C4-2B (cell line): ENCODE measurements at regions not wholly inside any gene's neighbourhood (a gene's known extent, or its start where the extent isn't known, plus 50 kb on each side); places are given as distances from the start of the nearest gene placed in this dataset.

Source experiments
- H3K27ac ChIP-seq: fragments of 450-650 bp; 2 replicates; pipeline ENCODE4 v1.5.1; 2017
- CTCF ChIP-seq: fragments of 450-650 bp; conservative IDR thresholded peaks from 2 replicates; pipeline ENCODE4 v1.5.1; 2017; ENCODE audit warnings: mild to moderate bottlenecking
- ZFX ChIP-seq: fragments of 450-650 bp; IDR thresholded peaks from 2 replicates; pipeline ENCODE4 v1.6.1; 2017

DNA sequence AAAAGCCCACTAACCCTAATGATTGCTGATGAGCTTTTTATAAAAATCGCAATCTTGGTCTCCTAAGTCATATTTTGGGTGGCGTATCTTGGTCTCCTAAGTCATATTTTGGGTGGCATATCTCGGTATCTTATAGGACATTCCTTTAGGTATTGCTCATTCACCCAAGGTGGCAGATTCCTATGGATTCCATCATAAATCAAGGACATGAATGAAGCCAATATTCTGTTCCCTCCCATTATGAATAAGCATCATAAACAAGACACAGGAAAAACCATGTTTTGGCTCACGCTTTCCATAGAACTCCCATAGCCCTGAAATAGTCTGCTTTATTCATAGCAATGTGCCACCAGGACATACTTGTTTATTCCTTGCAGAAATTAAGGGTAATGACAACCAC, 95.0 kb upstream of the CD99 start:
- no peak overlapping the region for H3K27ac ChIP-seq
- TF ChIP-seq CTCF = no peak
- no peak for TF ChIP-seq ZFX

DNA sequence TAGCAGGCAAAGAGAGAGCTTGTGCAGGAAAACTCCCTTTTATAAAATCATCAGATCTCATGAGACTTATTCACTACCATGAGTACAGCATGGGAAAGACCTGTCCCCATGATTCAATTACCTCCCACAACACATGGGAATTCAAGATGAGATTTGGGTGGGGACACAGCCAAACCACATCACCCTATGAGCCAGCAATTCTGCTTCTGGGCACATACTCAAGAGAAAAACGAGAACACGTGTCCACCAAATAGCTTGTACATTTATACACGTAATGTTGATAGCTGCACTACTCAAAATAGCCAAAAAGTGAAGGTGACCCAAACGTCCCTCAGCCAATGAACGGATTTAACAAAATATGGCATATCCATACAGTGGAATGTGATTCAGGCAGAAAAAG, 94.5 kb upstream of the DHRSX start:
- no peak overlapping the region for H3K27ac ChIP-seq

DNA sequence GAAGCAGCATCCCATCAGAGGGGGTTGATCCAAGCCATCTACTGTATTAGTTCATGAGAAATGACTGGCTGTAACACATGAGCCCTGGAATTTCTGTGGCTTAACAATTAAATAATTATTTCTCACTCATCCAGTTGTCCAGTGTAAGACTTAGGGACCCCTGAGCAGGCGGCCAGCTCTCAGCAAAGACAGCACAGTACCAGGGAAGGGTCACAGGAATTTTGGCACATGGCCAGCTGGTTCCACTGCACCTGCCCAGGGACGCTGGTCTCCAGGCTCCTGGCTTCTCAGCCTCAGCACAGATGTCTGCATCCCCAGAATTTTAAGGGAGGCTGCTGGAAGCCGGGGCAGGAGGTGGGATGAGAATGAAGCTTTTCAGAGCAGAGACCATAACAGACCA, 93.7 kb upstream of the DHRSX start:
- no peak overlapping the region for H3K27ac ChIP-seq
- TF ChIP-seq CTCF (no peak), ZFX (no peak)

More for the DNA sequence above, 94.5 kb upstream of the DHRSX start:
- TF ChIP-seq CTCF (no peak), ZFX (no peak)

DNA sequence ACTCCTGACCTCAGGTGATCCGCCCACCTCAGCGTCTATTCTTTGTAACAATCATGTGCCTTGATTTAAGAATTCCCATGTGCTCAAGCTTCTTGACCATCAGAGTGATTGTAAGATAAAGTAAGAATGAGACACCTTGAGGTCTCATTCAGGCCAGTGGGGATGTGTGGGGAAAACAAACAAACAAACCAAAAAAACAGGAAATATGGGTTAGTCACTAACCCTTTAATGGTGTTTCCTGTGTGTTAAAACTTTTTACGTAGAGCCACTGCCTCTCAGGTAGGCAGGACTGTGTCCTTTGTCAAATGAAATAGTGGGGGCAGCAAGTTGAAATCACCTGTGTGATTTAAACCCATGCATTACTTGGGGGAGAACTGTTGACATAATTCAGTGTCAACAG, 91.5 kb upstream of the DHRSX start:
- TF ChIP-seq ZFX (no peak), CTCF (no peak)
- H3K27ac ChIP-seq = no peak overlapping the region

DNA sequence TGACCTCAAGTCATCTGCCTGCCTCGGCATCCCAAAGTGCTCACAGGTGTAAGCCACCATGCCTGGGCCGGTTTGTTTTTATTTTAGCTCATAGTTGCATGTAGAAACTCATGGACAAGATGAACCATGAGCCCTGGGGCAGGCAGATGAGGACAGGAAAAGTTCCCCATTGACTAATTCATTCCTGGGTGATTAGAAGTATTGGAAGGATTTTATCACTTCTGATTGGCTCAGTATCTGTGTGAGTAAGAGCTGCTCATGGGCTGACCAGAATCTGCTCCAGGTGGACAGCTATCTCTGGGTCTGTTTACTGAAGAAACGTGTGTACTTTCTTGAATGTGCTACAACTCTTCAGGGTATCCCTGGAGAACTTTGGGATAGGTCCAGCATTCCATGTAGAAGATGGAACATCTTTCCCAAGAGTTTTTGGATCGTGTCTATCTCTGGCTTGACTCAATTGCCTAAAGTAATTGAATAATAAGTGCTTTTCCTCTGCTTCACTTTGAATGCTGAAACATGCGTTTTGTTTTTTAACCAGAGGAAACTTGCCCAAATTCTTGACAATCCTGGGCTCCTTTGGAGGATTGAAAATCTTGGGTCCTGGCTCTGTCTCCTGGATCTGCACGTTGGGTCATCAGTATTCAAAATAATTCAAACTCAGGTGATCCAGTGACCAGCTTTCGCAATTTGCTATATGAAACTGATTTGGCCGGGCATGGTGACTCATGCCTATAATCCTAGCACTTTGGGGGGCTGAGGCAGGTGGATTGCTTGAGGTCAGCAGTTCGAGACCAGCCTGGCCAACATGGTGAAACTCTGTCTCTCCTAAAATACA, 88.6 kb upstream of the DHRSX start:
- H3K27ac ChIP-seq = no peak overlapping the region
- TF ChIP-seq CTCF = no peak
- TF ChIP-seq ZFX = no peak

DNA sequence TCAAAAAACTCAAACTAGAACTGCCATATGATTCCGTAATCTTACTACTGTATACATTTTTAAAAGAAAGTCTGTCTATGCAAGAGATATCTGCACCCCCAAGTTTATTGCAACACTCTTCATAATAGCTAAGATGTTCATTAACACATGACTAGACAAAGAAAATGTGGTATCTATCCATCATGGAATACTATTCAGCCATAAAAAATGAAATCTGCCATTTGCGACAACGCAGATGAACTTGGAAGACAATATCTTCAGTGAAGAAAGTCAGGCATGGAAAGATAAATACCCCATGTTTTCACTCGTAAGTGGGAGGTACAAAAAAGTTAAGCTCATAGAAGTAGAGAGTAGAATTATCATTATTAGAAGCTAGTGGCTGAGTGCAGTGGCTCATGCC, 87.3 kb upstream of the DHRSX start:
- no peak overlapping the region for H3K27ac ChIP-seq
- TF ChIP-seq ZFX (no peak), CTCF (no peak)

- H3K27ac ChIP-seq = no peak overlapping the region
- TF ChIP-seq CTCF (no peak), ZFX (no peak)
Observed at GRCh38 chrX:2587146-2587545, 86.4 kb upstream of the DHRSX start.
